ENCODE measurements at regions not wholly inside any gene's neighbourhood (a gene's known extent, or its start where the extent isn't known, plus 50 kb on each side); places are given as distances from the start of the nearest gene placed in this dataset.

GRCh38 chr1:55696891-55697290, 481.7 kb upstream of the USP24 start:
- Histone ChIP-seq H3K4me1 (ENCODE audit: control insufficient read depth, insufficient read depth, low read length) (no peaks in the 10 kb centered on the region), H3K9me3 (ENCODE audit: control insufficient read depth, insufficient read depth, low read length) (no peaks in the 10 kb centered on the region), H3K27me3 (ENCODE audit: control insufficient read depth, insufficient read depth, low read length) (no peaks in the 10 kb centered on the region), H3K4me3 (ENCODE audit: low read depth, low read length) (no peak overlapping the region), H3K9ac (ENCODE audit: low read depth, low read length) (no peak overlapping the region), H3K36me3 (ENCODE audit: control insufficient read depth, insufficient read depth, low read length) (no peaks in the 10 kb centered on the region), H3K27ac (ENCODE audit: low read depth, low read length) (no peak overlapping the region)

- Histone ChIP-seq H3K9me3 (ENCODE audit: control insufficient read depth, insufficient read depth, low read length) (no peaks in the 10 kb centered on the region), H3K36me3 (ENCODE audit: control insufficient read depth, insufficient read depth, low read length) (no peaks in the 10 kb centered on the region), H3K27me3 (ENCODE audit: control insufficient read depth, insufficient read depth, low read length) (no peaks in the 10 kb centered on the region), H3K9ac (ENCODE audit: low read depth, low read length) (no peak overlapping the region), H3K4me3 (ENCODE audit: low read depth, low read length) (no peak overlapping the region), H3K27ac (ENCODE audit: low read depth, low read length) (no peak overlapping the region), H3K4me1 (ENCODE audit: control insufficient read depth, insufficient read depth, low read length) (no peaks in the 10 kb centered on the region)
Measured at GRCh38 chr1:55696181-55696754, 481.1 kb upstream of the USP24 start.

- Histone ChIP-seq H3K9ac (ENCODE audit: low read depth, low read length) (no peak overlapping the region), H3K36me3 (ENCODE audit: control insufficient read depth, insufficient read depth, low read length) (no peaks in the 10 kb centered on the region), H3K27me3 (ENCODE audit: control insufficient read depth, insufficient read depth, low read length) (no peaks in the 10 kb centered on the region), H3K27ac (ENCODE audit: low read depth, low read length) (no peak overlapping the region), H3K4me3 (ENCODE audit: low read depth, low read length) (no peak overlapping the region), H3K9me3 (ENCODE audit: control insufficient read depth, insufficient read depth, low read length) (no peaks in the 10 kb centered on the region), H3K4me1 (ENCODE audit: control insufficient read depth, insufficient read depth, low read length) (no peaks in the 10 kb centered on the region)
Measured at GRCh38 chr1:55695552-55695951, 480.4 kb upstream of the USP24 start.

GRCh38 chr1:55695151-55695550, 480.0 kb upstream of the USP24 start:
- Histone ChIP-seq H3K27ac (ENCODE audit: low read depth, low read length) (no peak overlapping the region), H3K27me3 (ENCODE audit: control insufficient read depth, insufficient read depth, low read length) (no peaks in the 10 kb centered on the region), H3K9ac (ENCODE audit: low read depth, low read length) (no peak overlapping the region)

GRCh38 chr1:55694310-55694801, 479.2 kb upstream of the USP24 start:
- no peaks in the 10 kb centered on the region for H3K27me3 ChIP-seq (ENCODE audit: control insufficient read depth, insufficient read depth, low read length)
- H3K36me3 ChIP-seq (ENCODE audit: control insufficient read depth, insufficient read depth, low read length) = no peaks in the 10 kb centered on the region
- H3K4me3 ChIP-seq (ENCODE audit: low read depth, low read length) = no peak overlapping the region
- H3K9me3 ChIP-seq (ENCODE audit: control insufficient read depth, insufficient read depth, low read length) = no peaks in the 10 kb centered on the region
- no peak overlapping the region for H3K27ac ChIP-seq (ENCODE audit: low read depth, low read length)
- no peak overlapping the region for H3K9ac ChIP-seq (ENCODE audit: low read depth, low read length)
- no peaks in the 10 kb centered on the region for H3K4me1 ChIP-seq (ENCODE audit: control insufficient read depth, insufficient read depth, low read length)

More at GRCh38 chr1:55695151-55695550, 480.0 kb upstream of the USP24 start:
- Histone ChIP-seq H3K4me3 (ENCODE audit: low read depth, low read length) (no peak overlapping the region), H3K4me1 (ENCODE audit: control insufficient read depth, insufficient read depth, low read length) (no peaks in the 10 kb centered on the region), H3K36me3 (ENCODE audit: control insufficient read depth, insufficient read depth, low read length) (no peaks in the 10 kb centered on the region), H3K9me3 (ENCODE audit: control insufficient read depth, insufficient read depth, low read length) (no peaks in the 10 kb centered on the region)

GRCh38 chr1:55692726-55693125, 477.6 kb upstream of the USP24 start:
- Histone ChIP-seq H3K4me1 (ENCODE audit: control insufficient read depth, insufficient read depth, low read length) (no peaks in the 10 kb centered on the region), H3K27me3 (ENCODE audit: control insufficient read depth, insufficient read depth, low read length) (no peaks in the 10 kb centered on the region), H3K4me3 (ENCODE audit: low read depth, low read length) (no peak overlapping the region), H3K9me3 (ENCODE audit: control insufficient read depth, insufficient read depth, low read length) (no peaks in the 10 kb centered on the region), H3K9ac (ENCODE audit: low read depth, low read length) (no peak overlapping the region), H3K36me3 (ENCODE audit: control insufficient read depth, insufficient read depth, low read length) (no peaks in the 10 kb centered on the region), H3K27ac (ENCODE audit: low read depth, low read length) (no peak overlapping the region)

GRCh38 chr1:55690366-55690765, 475.2 kb upstream of the USP24 start:
- Histone ChIP-seq H3K9me3 (ENCODE audit: control insufficient read depth, insufficient read depth, low read length) (no peaks in the 10 kb centered on the region), H3K4me1 (ENCODE audit: control insufficient read depth, insufficient read depth, low read length) (no peaks in the 10 kb centered on the region), H3K4me3 (ENCODE audit: low read depth, low read length) (no peak overlapping the region), H3K27ac (ENCODE audit: low read depth, low read length) (no peak overlapping the region), H3K27me3 (ENCODE audit: control insufficient read depth, insufficient read depth, low read length) (no peaks in the 10 kb centered on the region), H3K9ac (ENCODE audit: low read depth, low read length) (no peak overlapping the region), H3K36me3 (ENCODE audit: control insufficient read depth, insufficient read depth, low read length) (no peaks in the 10 kb centered on the region)

GRCh38 chr1:55689800-55690199, 474.6 kb upstream of the USP24 start:
- no peaks in the 10 kb centered on the region for H3K9me3 ChIP-seq (ENCODE audit: control insufficient read depth, insufficient read depth, low read length)
- no peaks in the 10 kb centered on the region for H3K27me3 ChIP-seq (ENCODE audit: control insufficient read depth, insufficient read depth, low read length)
- H3K9ac ChIP-seq (ENCODE audit: low read depth, low read length) = no peak overlapping the region
- H3K36me3 ChIP-seq (ENCODE audit: control insufficient read depth, insufficient read depth, low read length) = no peaks in the 10 kb centered on the region
- no peaks in the 10 kb centered on the region for H3K4me1 ChIP-seq (ENCODE audit: control insufficient read depth, insufficient read depth, low read length)
- no peak overlapping the region for H3K4me3 ChIP-seq (ENCODE audit: low read depth, low read length)
- H3K27ac ChIP-seq (ENCODE audit: low read depth, low read length) = no peak overlapping the region

GRCh38 chr1:55685560-55685959, 470.4 kb upstream of the USP24 start:
- Histone ChIP-seq H3K36me3 (ENCODE audit: control insufficient read depth, insufficient read depth, low read length) (no peaks in the 10 kb centered on the region), H3K27ac (ENCODE audit: low read depth, low read length) (no peak overlapping the region), H3K9ac (ENCODE audit: low read depth, low read length) (no peak overlapping the region), H3K4me3 (ENCODE audit: low read depth, low read length) (no peak overlapping the region), H3K9me3 (ENCODE audit: control insufficient read depth, insufficient read depth, low read length) (no peaks in the 10 kb centered on the region), H3K27me3 (ENCODE audit: control insufficient read depth, insufficient read depth, low read length) (no peaks in the 10 kb centered on the region), H3K4me1 (ENCODE audit: control insufficient read depth, insufficient read depth, low read length) (no peaks in the 10 kb centered on the region)

GRCh38 chr1:55684131-55684650, 469.0 kb upstream of the USP24 start:
- H3K27me3 ChIP-seq (ENCODE audit: control insufficient read depth, insufficient read depth, low read length) = no peaks in the 10 kb centered on the region
- no peaks in the 10 kb centered on the region for H3K9me3 ChIP-seq (ENCODE audit: control insufficient read depth, insufficient read depth, low read length)
- H3K27ac ChIP-seq (ENCODE audit: low read depth, low read length) = no peak overlapping the region
- H3K4me3 ChIP-seq (ENCODE audit: low read depth, low read length) = no peak overlapping the region
- no peak overlapping the region for H3K9ac ChIP-seq (ENCODE audit: low read depth, low read length)
- H3K4me1 ChIP-seq (ENCODE audit: control insufficient read depth, insufficient read depth, low read length) = peaks cover 4% of the 10 kb centered on the region; the same call in 1 of the 2 replicates
- no peaks in the 10 kb centered on the region for H3K36me3 ChIP-seq (ENCODE audit: control insufficient read depth, insufficient read depth, low read length)

- Histone ChIP-seq H3K27me3 (ENCODE audit: control insufficient read depth, insufficient read depth, low read length) (no peaks in the 10 kb centered on the region), H3K9me3 (ENCODE audit: control insufficient read depth, insufficient read depth, low read length) (no peaks in the 10 kb centered on the region), H3K4me1 (ENCODE audit: control insufficient read depth, insufficient read depth, low read length) (peaks cover 4% of the 10 kb centered on the region; the same call in 1 of the 2 replicates), H3K36me3 (ENCODE audit: control insufficient read depth, insufficient read depth, low read length) (no peaks in the 10 kb centered on the region), H3K9ac (ENCODE audit: low read depth, low read length) (no peak overlapping the region), H3K27ac (ENCODE audit: low read depth, low read length) (no peak overlapping the region), H3K4me3 (ENCODE audit: low read depth, low read length) (no peak overlapping the region)
Measured at GRCh38 chr1:55682198-55682597, 467.0 kb upstream of the USP24 start.

Data from HUES48 (cell line).